SK-N-SH (cell line): ENCODE measurements at regions not wholly inside any gene's neighbourhood (a gene's known extent, or its start where the extent isn't known, plus 50 kb on each side); places are given as distances from the start of the nearest gene placed in this dataset.

Source experiments
- CTCF ChIA-PET: fragments of 300-600, 350-600 bp; formaldehyde crosslinking; extraction: SDS; loops from one replicate; lab custom pipeline; 2021; lab: Yijun Ruan, JAX
- POLR2A ChIA-PET: fragments of 350-600 bp; sonication (Branson Sonifier 250); formaldehyde crosslinking; extraction: SDS; loops from one replicate; lab custom pipeline; 2020; ENCODE audit warnings: antibody characterized with exemption, inconsistent platforms; lab: Yijun Ruan, JAX
- DNase-seq: peaks from one replicate; pipeline ENCODE4 v3.0.0; 2012
- H2AFZ ChIP-seq: fragments of 200-600 bp; sonication (generic); 2 replicates; pipeline ENCODE4 v1.8.1; 2016; ENCODE audit warnings: antibody characterized with exemption, mild to moderate bottlenecking, low read depth
- H3F3A ChIP-seq: fragments of 200-600 bp; sonication (generic); replicated peaks from 2 replicates; pipeline ENCODE3; 2016; ENCODE audit warnings: antibody characterized with exemption, mild to moderate bottlenecking; ENCODE audit not compliant: insufficient read depth
- H3K27ac ChIP-seq, 2 experiments: fragments of 200-500 bp in 1 of 2; fragments of 200-600 bp in 1 of 2; sonication (Bioruptor generic) in 1 of 2; sonication (generic), shearing (Covaris generic) in 1 of 2; 2 replicates each; pipeline versions ENCODE4 v1.5.1 to v1.6.1; 2014 to 2016; ENCODE audit warnings: low read depth in 2 of 2, inconsistent platforms in 1 of 2, low read length in 1 of 2, mild to moderate bottlenecking in 1 of 2, mixed read lengths in 1 of 2
- H3K27me3 ChIP-seq: fragments of 200-600 bp; sonication (generic), shearing (Covaris generic); 2 replicates; pipeline ENCODE4 v1.6.1; 2016; ENCODE audit warnings: mixed run types; ENCODE audit not compliant: insufficient read depth
- H3K36me3 ChIP-seq, 2 experiments: fragments of 200-500 bp in 1 of 2; fragments of 200-600 bp in 1 of 2; sonication (Bioruptor generic) in 1 of 2; sonication (generic) in 1 of 2; replicated peaks in 1 of 2; 2 replicates each; pipeline versions ENCODE3 to v1.5.1; 2014 to 2016; ENCODE audit warnings: low read length in 1 of 2, mild to moderate bottlenecking in 1 of 2; ENCODE audit not compliant: insufficient read depth in 2 of 2, control insufficient read depth in 1 of 2
- H3K4me1 ChIP-seq, 2 experiments: fragments of 200-500 bp in 1 of 2; fragments of 200-600 bp in 1 of 2; sonication (Bioruptor generic) in 1 of 2; sonication (generic), shearing (Covaris generic) in 1 of 2; 2 replicates each; pipeline versions ENCODE4 v1.5.1 to v1.6.1; 2014 to 2016; ENCODE audit warnings: low read depth in 1 of 2, low read length in 1 of 2, mixed run types in 1 of 2; ENCODE audit not compliant: insufficient read depth in 2 of 2, control insufficient read depth in 1 of 2
- H3K4me2 ChIP-seq: fragments of 200-600 bp; sonication (generic), shearing (Covaris generic); 2 replicates; pipeline ENCODE4 v1.6.1; 2017; ENCODE audit warnings: mixed run types
- H3K4me3 ChIP-seq, 2 experiments: fragments of 200-500 bp in 1 of 2; fragments of 200-600 bp in 1 of 2; sonication (Bioruptor generic) in 1 of 2; sonication (generic), shearing (Covaris generic) in 1 of 2; 2 replicates each; pipeline versions ENCODE4 v1.5.1 to v1.8.1; 2014 to 2016; ENCODE audit warnings: low read depth in 2 of 2, inconsistent platforms in 1 of 2, low read length in 1 of 2, mild to moderate bottlenecking in 1 of 2, mixed read lengths in 1 of 2, moderate library complexity in 1 of 2
- H3K79me2 ChIP-seq: fragments of 200-600 bp; sonication (generic); 2 replicates; pipeline ENCODE4 v1.8.1; 2017; ENCODE audit warnings: mild to moderate bottlenecking; ENCODE audit not compliant: insufficient read depth
- H3K9ac ChIP-seq: fragments of 200-600 bp; sonication (generic); 2 replicates; pipeline ENCODE4 v1.6.1; 2017; ENCODE audit warnings: mixed run types
- H3K9me2 ChIP-seq: fragments of 200-600 bp; sonication (generic); 2 replicates; pipeline ENCODE4 v1.6.1; 2017; ENCODE audit warnings: mixed run types
- H3K9me3 ChIP-seq: fragments of 200-600 bp; sonication (generic); 2 replicates; pipeline ENCODE4 v1.6.1; 2017; ENCODE audit warnings: mixed run types, mild to moderate bottlenecking, moderate library complexity
- H4K20me1 ChIP-seq: fragments of 200-600 bp; sonication (generic); 2 replicates; pipeline ENCODE4 v1.6.1; 2017; ENCODE audit warnings: mild to moderate bottlenecking, mixed run types; ENCODE audit not compliant: insufficient read depth
- CHD2 ChIP-seq: fragments of 150-350 bp; IDR thresholded peaks from 2 replicates; pipeline ENCODE4 v1.6.1; 2018; ENCODE audit warnings: low read length; ENCODE audit not compliant: partially characterized antibody
- ELF1 ChIP-seq: IDR thresholded peaks from 2 replicates; pipeline ENCODE4 v1.4.0; 2012
- EP300 ChIP-seq, 2 experiments: IDR thresholded peaks; 2 replicates each; pipeline versions ENCODE4 v1.4.0 to v1.6.1; 2012; ENCODE audit warnings: borderline replicate concordance in 1 of 2, low read depth in 1 of 2, low read length in 1 of 2
- EZH2phosphoT487 ChIP-seq: fragments of 200-600 bp; sonication (generic); IDR thresholded peaks from 2 replicates; pipeline ENCODE4 v1.6.1; 2017; ENCODE audit warnings: low read depth, mixed run types, mild to moderate bottlenecking, antibody characterized with exemption, moderate library complexity, borderline replicate concordance
- FOXM1 ChIP-seq: IDR thresholded peaks from 2 replicates; pipeline ENCODE4 v1.4.0; 2012; ENCODE audit warnings: low read depth, mild to moderate bottlenecking
- GATA2 ChIP-seq: sonication (generic); formaldehyde crosslinking; IDR thresholded peaks from 2 replicates; pipeline ENCODE4 v1.5.0; 2020; ENCODE audit warnings: mild to moderate bottlenecking, missing genetic modification reagents
- MEF2A ChIP-seq: IDR thresholded peaks from 2 replicates; pipeline ENCODE4 v1.4.0; 2012; ENCODE audit warnings: low read depth, borderline replicate concordance
- NRF1 ChIP-seq: IDR thresholded peaks from 2 replicates; pipeline ENCODE4 v1.6.1; 2012; ENCODE audit warnings: low read depth, mild to moderate bottlenecking, low read length
- POLR2AphosphoS5 ChIP-seq: IDR thresholded peaks from 2 replicates; pipeline ENCODE4 v1.6.1; 2012; ENCODE audit warnings: low read depth, low read length
- RCOR1 ChIP-seq: fragments of 150-350 bp; IDR thresholded peaks from 2 replicates; pipeline ENCODE4 v1.6.1; 2017; ENCODE audit warnings: antibody characterized with exemption, low read length
- SIN3A ChIP-seq: IDR thresholded peaks from 2 replicates; pipeline ENCODE4 v1.6.1; 2012; ENCODE audit warnings: low read depth, mild to moderate bottlenecking, low read length, moderate library complexity, borderline replicate concordance
- WGBS: methylation state at CpG from one replicate; pipeline ENCODE4 v1.1.6; 2017; ENCODE audit warnings: low lambda C conversion rate; 5-methylcytosine and 5-hydroxymethylcytosine counted together
- TF ChIP-seq, protein P1 (sequence below): fragments of 150-350 bp; IDR thresholded peaks from 2 replicates; pipeline ENCODE4 v1.6.1; 2016; ENCODE audit warnings: mild to moderate bottlenecking, low read depth, low read length
- TF ChIP-seq, protein P2 (sequence below): IDR thresholded peaks from 2 replicates; pipeline ENCODE4 v1.4.0; 2012; ENCODE audit warnings: low read depth, borderline replicate concordance
- TF ChIP-seq, protein P3 (sequence below): IDR thresholded peaks from 2 replicates; pipeline ENCODE4 v1.4.0; 2012; ENCODE audit warnings: low read depth, borderline replicate concordance
- TF ChIP-seq, protein P4 (sequence below): fragments of 150-350 bp; IDR thresholded peaks from 2 replicates; pipeline ENCODE4 v1.6.1; 2017; ENCODE audit warnings: antibody characterized with exemption, low read length, low read depth, borderline replicate concordance

DNA sequence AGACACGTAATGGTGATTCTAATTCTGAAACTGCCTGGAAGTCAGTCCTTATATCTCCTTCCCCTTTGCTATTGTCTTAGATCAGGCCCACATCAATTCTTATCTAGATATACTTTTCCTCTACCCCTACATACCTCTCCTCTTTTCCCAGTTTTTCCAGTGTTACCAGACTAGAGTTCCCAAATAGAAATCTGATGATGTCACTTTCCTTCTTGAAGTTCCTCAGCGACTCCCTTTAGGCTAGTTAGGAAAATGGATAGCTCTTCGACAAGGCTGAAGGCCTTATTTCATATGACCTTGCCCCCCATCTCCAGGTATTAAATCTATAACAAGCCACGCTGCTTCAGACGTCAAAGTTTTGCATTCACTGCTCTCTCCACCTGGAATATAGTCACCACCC, 201.1 kb upstream of the ATP2B1 start:
- H3K4me2 ChIP-seq: no peak overlapping the region
- no peaks in the 10 kb centered on the region for H4K20me1 ChIP-seq
- POLR2A ChIA-PET: no interaction called here
- H3K9me2 ChIP-seq: no peaks in the 10 kb centered on the region
- CTCF ChIA-PET: no interaction called here
- peaks cover 0 to 7% of the 10 kb centered on the region in 2 experiments; a peak in 2 of 4 replicates for H3K4me1 ChIP-seq
- H2AFZ ChIP-seq: no peak overlapping the region
- H3K27ac ChIP-seq: no peak overlapping the region
- no peaks in the 10 kb centered on the region for H3F3A ChIP-seq
- H3K9ac ChIP-seq: no peak overlapping the region
- TF ChIP-seq CHD2: no peak
- TF ChIP-seq EZH2phosphoT487: no peak
- no peak for TF ChIP-seq SIN3A
- H3K4me3 ChIP-seq: no peak overlapping the region
- DNase-seq: no peak
- WGBS: 83% methylated on average over 5 of the region's 5 CpGs
- no peaks in the 10 kb centered on the region for H3K36me3 ChIP-seq
- no peaks in the 10 kb centered on the region for H3K79me2 ChIP-seq
- H3K27me3 ChIP-seq: no peaks in the 10 kb centered on the region
- no peaks in the 10 kb centered on the region for H3K9me3 ChIP-seq

DNA sequence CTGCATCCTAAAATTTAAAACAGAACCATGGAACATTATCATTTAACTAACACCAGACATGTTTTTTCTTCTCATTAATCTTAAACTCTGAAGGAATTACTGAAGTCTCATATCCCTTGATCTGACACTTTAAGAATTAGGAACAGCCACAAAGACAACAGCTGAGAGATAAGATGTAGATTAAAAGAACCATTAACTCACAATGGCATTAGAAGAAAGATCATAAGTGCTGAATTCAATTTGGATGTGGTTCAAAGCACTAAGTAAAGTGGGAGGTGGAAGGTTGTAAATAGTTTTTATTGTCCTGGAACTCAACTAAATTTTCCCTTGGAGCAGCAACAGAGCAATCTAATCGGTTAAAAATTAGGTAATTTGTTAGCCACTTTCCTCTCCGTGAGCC, 199.0 kb upstream of the ATP2B1 start:
- Histone ChIP-seq H3K79me2 (no peaks in the 10 kb centered on the region), H3K9me3 (no peaks in the 10 kb centered on the region), H2AFZ (no peak overlapping the region), H3K4me2 (no peak overlapping the region), H4K20me1 (no peaks in the 10 kb centered on the region), H3K4me1 (peaks cover 0 to 7% of the 10 kb centered on the region in 2 experiments; a peak in 2 of 4 replicates), H3F3A (no peaks in the 10 kb centered on the region), H3K27ac (no peak overlapping the region), H3K36me3 (no peaks in the 10 kb centered on the region), H3K4me3 (no peak overlapping the region), H3K27me3 (no peaks in the 10 kb centered on the region), H3K9me2 (no peaks in the 10 kb centered on the region), H3K9ac (no peak overlapping the region)
- no peak for DNase-seq
- 59% methylated on average over 2 of the region's 2 CpGs for WGBS
- TF ChIP-seq, protein P1, sequence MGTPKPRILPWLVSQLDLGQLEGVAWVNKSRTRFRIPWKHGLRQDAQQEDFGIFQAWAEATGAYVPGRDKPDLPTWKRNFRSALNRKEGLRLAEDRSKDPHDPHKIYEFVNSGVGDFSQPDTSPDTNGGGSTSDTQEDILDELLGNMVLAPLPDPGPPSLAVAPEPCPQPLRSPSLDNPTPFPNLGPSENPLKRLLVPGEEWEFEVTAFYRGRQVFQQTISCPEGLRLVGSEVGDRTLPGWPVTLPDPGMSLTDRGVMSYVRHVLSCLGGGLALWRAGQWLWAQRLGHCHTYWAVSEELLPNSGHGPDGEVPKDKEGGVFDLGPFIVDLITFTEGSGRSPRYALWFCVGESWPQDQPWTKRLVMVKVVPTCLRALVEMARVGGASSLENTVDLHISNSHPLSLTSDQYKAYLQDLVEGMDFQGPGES: no peak
- TF ChIP-seq FOXM1 (no peak), EZH2phosphoT487 (no peak), ELF1 (no peak), EP300 (IDR thresholded peaks at IDR 0.05; ENCODE audit: borderline replicate concordance in 1 of 2, low read depth in 1 of 2, low read length in 1 of 2) (no peak), RCOR1 (peak; percentile 40; the same call in 1 of the 2 replicates), POLR2AphosphoS5 (no peak), GATA2 (CRISPR knock-in tag) (peak; percentile 49; the same call in 1 of the 2 replicates), MEF2A (no peak), NRF1 (no peak)
- TF ChIP-seq, protein P2, sequence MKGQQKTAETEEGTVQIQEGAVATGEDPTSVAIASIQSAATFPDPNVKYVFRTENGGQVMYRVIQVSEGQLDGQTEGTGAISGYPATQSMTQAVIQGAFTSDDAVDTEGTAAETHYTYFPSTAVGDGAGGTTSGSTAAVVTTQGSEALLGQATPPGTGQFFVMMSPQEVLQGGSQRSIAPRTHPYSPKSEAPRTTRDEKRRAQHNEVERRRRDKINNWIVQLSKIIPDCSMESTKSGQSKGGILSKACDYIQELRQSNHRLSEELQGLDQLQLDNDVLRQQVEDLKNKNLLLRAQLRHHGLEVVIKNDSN: no peak
- TF ChIP-seq, protein P3, sequence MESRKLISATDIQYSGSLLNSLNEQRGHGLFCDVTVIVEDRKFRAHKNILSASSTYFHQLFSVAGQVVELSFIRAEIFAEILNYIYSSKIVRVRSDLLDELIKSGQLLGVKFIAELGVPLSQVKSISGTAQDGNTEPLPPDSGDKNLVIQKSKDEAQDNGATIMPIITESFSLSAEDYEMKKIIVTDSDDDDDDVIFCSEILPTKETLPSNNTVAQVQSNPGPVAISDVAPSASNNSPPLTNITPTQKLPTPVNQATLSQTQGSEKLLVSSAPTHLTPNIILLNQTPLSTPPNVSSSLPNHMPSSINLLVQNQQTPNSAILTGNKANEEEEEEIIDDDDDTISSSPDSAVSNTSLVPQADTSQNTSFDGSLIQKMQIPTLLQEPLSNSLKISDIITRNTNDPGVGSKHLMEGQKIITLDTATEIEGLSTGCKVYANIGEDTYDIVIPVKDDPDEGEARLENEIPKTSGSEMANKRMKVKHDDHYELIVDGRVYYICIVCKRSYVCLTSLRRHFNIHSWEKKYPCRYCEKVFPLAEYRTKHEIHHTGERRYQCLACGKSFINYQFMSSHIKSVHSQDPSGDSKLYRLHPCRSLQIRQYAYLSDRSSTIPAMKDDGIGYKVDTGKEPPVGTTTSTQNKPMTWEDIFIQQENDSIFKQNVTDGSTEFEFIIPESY: no peak
- TF ChIP-seq, protein P4, sequence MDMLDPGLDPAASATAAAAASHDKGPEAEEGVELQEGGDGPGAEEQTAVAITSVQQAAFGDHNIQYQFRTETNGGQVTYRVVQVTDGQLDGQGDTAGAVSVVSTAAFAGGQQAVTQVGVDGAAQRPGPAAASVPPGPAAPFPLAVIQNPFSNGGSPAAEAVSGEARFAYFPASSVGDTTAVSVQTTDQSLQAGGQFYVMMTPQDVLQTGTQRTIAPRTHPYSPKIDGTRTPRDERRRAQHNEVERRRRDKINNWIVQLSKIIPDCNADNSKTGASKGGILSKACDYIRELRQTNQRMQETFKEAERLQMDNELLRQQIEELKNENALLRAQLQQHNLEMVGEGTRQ: no peak
- POLR2A ChIA-PET: no interaction called here
- CTCF ChIA-PET: interaction anchor here (0.8 kb wide), 1 partner anchor 9 kb away, joined by 3 read pairs; no protein-coding TSS in a partner anchor
